ENCODE measurements at regions not wholly inside any gene's neighbourhood (a gene's known extent, or its start where the extent isn't known, plus 50 kb on each side); places are given as distances from the start of the nearest gene placed in this dataset.

DNA sequence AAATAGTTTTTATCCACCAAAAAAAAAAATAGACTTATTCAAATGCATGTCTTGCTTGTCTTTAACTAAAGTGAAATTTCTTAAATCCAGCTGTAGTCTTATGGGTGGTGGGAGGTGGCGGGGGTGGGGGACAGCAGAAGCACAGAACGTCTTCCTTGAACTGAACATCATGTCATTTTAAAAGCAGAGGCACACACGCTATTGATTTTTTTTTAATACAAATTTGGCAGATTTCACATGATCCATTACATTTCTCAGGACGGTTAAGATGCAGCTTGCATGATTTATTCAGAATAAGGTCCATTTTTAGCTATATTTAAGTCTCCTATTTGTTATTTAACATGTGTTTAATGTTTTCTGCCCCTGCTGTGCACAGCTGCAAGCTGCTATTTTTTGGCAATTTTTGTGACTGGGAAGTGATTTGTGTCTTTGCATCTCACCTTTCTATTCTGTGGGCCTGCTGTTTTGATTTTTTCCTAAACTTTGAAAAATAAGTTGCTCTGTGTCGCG lies 274.0 kb downstream of the TSHZ3 start:
- no peak for ATAC-seq
- TF ChIP-seq, protein P1, sequence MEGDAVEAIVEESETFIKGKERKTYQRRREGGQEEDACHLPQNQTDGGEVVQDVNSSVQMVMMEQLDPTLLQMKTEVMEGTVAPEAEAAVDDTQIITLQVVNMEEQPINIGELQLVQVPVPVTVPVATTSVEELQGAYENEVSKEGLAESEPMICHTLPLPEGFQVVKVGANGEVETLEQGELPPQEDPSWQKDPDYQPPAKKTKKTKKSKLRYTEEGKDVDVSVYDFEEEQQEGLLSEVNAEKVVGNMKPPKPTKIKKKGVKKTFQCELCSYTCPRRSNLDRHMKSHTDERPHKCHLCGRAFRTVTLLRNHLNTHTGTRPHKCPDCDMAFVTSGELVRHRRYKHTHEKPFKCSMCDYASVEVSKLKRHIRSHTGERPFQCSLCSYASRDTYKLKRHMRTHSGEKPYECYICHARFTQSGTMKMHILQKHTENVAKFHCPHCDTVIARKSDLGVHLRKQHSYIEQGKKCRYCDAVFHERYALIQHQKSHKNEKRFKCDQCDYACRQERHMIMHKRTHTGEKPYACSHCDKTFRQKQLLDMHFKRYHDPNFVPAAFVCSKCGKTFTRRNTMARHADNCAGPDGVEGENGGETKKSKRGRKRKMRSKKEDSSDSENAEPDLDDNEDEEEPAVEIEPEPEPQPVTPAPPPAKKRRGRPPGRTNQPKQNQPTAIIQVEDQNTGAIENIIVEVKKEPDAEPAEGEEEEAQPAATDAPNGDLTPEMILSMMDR (IDR thresholded peaks at IDR 0.05) = no peak
- no peak for TF ChIP-seq POLR2A (IDR thresholded peaks at IDR 0.05)
- TF ChIP-seq POLR2AphosphoS5 (IDR thresholded peaks at IDR 0.05) = no peak
- no peak for TF ChIP-seq EP300 (IDR thresholded peaks at IDR 0.05)
- Histone ChIP-seq H3K36me3 (no peaks in the 10 kb centered on the region), H3K9me3 (no peaks in the 10 kb centered on the region), H3K27ac (no peak overlapping the region), H3K27me3 (peaks cover 23% of the 10 kb centered on the region), H3K4me1 (peaks cover 0 to 2% (median 0%) of the 10 kb centered on the region in 3 donors), H3K4me3 (no peak overlapping the region)
- 69 to 86% methylated on average over 6 of the region's 6 CpGs for WGBS, 2 donors (ENCODE audit: low coverage in 1 of 2)

DNA sequence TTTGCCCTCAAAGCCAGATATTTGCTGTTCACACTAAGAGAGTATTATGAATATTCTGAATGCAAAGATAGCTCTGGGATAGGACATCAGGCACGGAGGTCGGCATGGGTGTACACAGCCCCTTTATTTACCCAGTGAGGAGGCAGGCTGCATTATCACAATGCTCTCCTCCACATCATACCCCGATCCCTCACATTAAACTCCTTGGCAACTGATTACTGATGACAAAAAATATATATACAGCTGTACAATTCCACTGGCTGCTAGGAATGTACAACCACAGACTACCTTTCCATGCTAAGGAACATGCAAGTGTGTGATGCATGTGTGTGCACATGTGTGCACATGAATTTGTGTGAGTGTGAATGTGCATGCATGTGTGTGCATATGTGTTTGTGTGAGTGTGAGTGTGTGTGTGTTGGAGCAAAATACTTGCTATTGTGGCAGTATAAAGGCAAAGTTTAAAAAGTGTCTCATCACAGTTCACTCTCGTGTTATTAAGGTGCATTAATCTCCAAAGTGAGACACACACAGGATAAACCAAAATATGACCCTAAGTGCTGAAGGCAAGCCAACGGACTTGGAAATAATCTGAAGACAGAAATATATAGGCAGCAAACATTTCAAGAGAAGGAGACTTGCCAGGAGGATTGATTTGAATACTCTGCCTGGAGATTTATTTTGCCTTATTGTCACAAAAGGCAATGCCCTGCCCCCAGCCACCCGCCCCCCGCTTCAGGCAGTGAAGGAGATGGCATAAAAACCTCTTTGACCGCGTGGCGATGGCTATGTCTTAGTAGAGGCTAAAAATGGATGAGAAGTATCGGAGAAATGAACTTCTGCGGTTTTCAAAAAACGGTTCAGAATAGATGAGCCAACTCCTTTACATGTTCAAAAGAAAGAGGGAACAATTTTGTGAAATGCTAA lies 274.8 kb downstream of the TSHZ3 start:
- no peak for ATAC-seq
- no peak for TF ChIP-seq POLR2A (IDR thresholded peaks at IDR 0.05)
- Histone ChIP-seq H3K4me1 (peaks cover 0 to 6% (median 0%) of the 10 kb centered on the region in 3 donors), H3K36me3 (no peaks in the 10 kb centered on the region), H3K9me3 (no peaks in the 10 kb centered on the region), H3K4me3 (no peak overlapping the region), H3K27me3 (peaks cover 23% of the 10 kb centered on the region), H3K27ac (no peak overlapping the region)
- 52 to 62% methylated on average over 8 to 12 of the region's 13 CpGs for WGBS, 2 donors (ENCODE audit: low coverage in 1 of 2)

DNA sequence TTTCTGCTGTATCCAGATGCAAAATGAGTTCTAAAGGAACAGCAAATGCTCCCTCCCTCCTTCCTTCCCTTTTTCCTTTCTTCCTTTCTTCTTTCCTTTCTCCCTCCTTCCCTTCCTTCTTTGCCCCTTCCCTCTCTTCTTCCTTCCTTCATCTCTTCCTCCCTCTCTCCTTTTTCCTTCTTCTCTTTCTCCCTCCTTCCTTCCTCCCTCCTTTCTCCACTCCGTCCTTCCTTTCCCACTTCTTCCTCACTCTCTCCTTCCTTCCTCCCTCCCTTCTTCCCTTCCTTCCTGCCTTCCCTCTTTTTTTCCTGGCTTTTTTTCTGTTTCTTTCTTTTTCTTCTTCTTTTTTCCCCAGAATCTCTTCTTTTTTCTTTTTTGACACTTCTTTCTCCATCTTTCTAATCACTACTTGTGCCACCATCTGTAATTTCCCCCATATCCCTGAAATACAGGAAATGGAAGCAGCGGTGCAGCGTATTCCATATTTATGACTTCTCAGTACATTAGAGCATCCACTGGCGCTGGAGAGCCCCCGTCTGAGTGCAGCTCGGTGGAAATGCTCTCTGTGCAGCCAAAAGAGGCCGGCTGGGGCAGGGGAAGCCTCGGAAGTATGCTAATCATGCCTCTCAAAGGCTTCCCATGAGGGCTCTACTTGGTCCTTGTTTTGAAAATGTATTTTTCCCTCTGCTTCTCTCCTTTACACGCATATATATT lies 275.6 kb downstream of the TSHZ3 start:
- TF ChIP-seq POLR2A (IDR thresholded peaks at IDR 0.05) (no peak), EP300 (IDR thresholded peaks at IDR 0.05) (no peak), POLR2AphosphoS5 (IDR thresholded peaks at IDR 0.05) (no peak)
- H3K27ac ChIP-seq = no peak overlapping the region
- no peaks in the 10 kb centered on the region for H3K9me3 ChIP-seq
- H3K4me1 ChIP-seq = peaks cover 0 to 6% (median 0%) of the 10 kb centered on the region in 3 donors
- peaks cover 23% of the 10 kb centered on the region for H3K27me3 ChIP-seq
- H3K4me3 ChIP-seq = no peak overlapping the region
- whole genome bisulfite sequencing, 2 donors (ENCODE audit: low coverage in 1 of 2) = 42 to 66% methylated on average over 4 to 6 of the region's 9 CpGs
- H3K36me3 ChIP-seq = no peaks in the 10 kb centered on the region
- no peak for ATAC-seq

DNA sequence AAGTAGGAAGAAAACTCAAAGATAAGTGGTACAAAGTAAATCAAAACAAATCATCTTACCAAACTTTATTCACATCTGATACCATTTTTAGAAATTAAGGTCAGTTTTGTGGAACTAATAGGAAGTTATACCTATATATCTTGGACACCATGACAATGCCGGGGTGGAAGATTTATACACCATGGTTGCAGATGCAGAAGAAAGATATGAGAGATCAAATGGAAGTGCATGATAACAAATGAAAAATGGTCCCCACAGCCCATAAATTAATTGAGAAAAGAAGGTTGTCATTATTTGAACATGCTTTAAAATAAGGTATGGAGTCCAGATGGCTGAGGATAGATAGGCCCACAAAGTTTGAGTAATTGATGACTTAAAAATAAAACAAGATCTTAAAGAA lies 276.8 kb downstream of the TSHZ3 start:
- Histone ChIP-seq H3K4me1 (peaks cover 0 to 6% (median 0%) of the 10 kb centered on the region in 3 donors), H3K4me3 (no peak overlapping the region), H3K9me3 (no peaks in the 10 kb centered on the region), H3K36me3 (no peaks in the 10 kb centered on the region), H3K27me3 (peaks cover 23% of the 10 kb centered on the region), H3K27ac (no peak overlapping the region)
- ATAC-seq = no peak
- WGBS, 2 donors (ENCODE audit: low coverage in 1 of 2) = 80 to 83% methylated on average over 1 of the region's 1 CpG
- no peak for TF ChIP-seq EP300 (IDR thresholded peaks at IDR 0.05)
- TF ChIP-seq, protein P1 (IDR thresholded peaks at IDR 0.05) = no peak
- no peak for TF ChIP-seq POLR2AphosphoS5 (IDR thresholded peaks at IDR 0.05)
- TF ChIP-seq POLR2A (IDR thresholded peaks at IDR 0.05) = no peak

DNA sequence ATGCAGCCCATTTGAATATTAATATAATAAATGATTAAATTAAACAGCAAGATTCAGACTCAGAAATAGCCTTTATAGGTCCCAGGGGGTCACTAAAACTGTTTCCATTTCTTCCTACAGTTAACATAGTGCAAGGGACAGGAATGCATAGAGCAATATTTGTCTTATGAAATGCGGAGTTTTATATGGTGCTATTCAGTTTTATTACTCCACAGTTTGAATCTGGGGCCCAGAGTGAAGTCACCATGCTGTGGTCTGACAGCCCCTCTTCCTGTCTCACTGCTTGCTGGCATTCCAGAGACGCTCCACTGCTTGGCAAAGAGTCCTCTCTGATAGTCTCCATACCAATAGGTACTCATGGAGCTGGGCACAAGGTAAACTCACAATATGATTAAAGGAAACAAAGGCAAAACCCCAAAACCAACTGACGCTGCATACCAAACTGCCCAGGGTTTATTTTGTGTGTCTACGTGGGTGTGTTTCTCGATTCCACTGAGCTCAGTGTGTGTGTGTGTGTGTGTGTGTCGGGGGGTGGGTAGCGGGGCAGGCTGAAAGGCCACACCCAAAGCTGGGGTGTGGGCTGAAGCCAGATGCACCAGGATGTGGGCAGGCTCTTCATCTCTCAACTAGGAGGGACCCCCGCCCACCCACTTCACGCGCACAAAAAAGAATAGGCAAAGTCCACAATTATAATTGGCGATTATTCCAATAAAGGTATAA lies 277.9 kb downstream of the TSHZ3 start:
- Histone ChIP-seq H3K9me3 (no peaks in the 10 kb centered on the region), H3K4me3 (no peak overlapping the region), H3K4me1 (peaks cover 0 to 6% (median 0%) of the 10 kb centered on the region in 3 donors), H3K27me3 (peaks cover 28% of the 10 kb centered on the region), H3K36me3 (no peaks in the 10 kb centered on the region), H3K27ac (no peak overlapping the region)
- TF ChIP-seq EP300 (IDR thresholded peaks at IDR 0.05) (no peak), POLR2AphosphoS5 (IDR thresholded peaks at IDR 0.05) (no peak)
- TF ChIP-seq, protein P1 (IDR thresholded peaks at IDR 0.05) = no peak
- no peak for ATAC-seq
- 82 to 88% methylated on average over 6 to 7 of the region's 11 CpGs for WGBS, 2 donors (ENCODE audit: low coverage in 1 of 2)

Data from gastroesophageal sphincter (tissue), 4 donors.